IMR-90 (cell line): ENCODE measurements at regions not wholly inside any gene's neighbourhood (a gene's known extent, or its start where the extent isn't known, plus 50 kb on each side); places are given as distances from the start of the nearest gene placed in this dataset.
A peak's percentile ranks its signal among the peaks of the same experiment; 100 is the strongest.

Source experiments
- ATAC-seq: fragments of 200-7000 bp; cut with Tn5 transposase; 2 replicates; pipeline ENCODE4 v1.9.1; 2020; ENCODE audit warnings: low read depth, mild to moderate bottlenecking, moderate library complexity
- BruUV-seq: library from RNA; stranded (reverse); fragments of 400-500 nt; replicated peaks from 2 replicates; lab custom pipeline; 2021; lab: Mats Ljungman, UMichigan
- CTCF ChIA-PET: fragments of 300-600 bp; formaldehyde crosslinking; extraction: SDS; loops from one replicate; lab custom pipeline; 2021; ENCODE audit warnings: antibody characterized with exemption; lab: Yijun Ruan, JAX
- POLR2A ChIA-PET: fragments of 300-600 bp; sonication (Branson Sonifier 250); formaldehyde crosslinking; loops from one replicate; lab custom pipeline; 2022; ENCODE audit warnings: antibody characterized with exemption; ENCODE audit not compliant: unreplicated experiment; lab: Charles Lee
- DNase-seq: peaks from one replicate; pipeline ENCODE4 v3.0.0; 2013
- H2AFZ ChIP-seq: replicated peaks from 2 replicates; pipeline ENCODE3; 2013; ENCODE audit warnings: low read length, mild to moderate bottlenecking; ENCODE audit not compliant: poor library complexity
- H2AK5ac ChIP-seq: 2 replicates; pipeline ENCODE4 v1.6.1; 2013; ENCODE audit warnings: low read depth, low read length, inconsistent platforms
- H2AK9ac ChIP-seq: replicated peaks from 2 replicates; pipeline ENCODE3; 2013; ENCODE audit warnings: mild to moderate bottlenecking, low read depth, low read length, moderate library complexity; ENCODE audit not compliant: poor library complexity
- H2BK120ac ChIP-seq: 2 replicates; pipeline ENCODE4 v1.6.1; 2013; ENCODE audit warnings: low read depth, low read length, inconsistent platforms
- H2BK15ac ChIP-seq: 3 replicates; pipeline ENCODE4 v1.6.1; 2013; ENCODE audit warnings: low read depth, low read length, inconsistent platforms
- H2BK20ac ChIP-seq: 2 replicates; pipeline ENCODE4 v1.6.1; 2013; ENCODE audit warnings: low read depth, mild to moderate bottlenecking, inconsistent platforms, low read length, moderate library complexity
- H2BK5ac ChIP-seq: 2 replicates; pipeline ENCODE4 v1.6.1; 2013; ENCODE audit warnings: mild to moderate bottlenecking, low read depth, low read length, inconsistent platforms; ENCODE audit not compliant: poor library complexity, severe bottlenecking
- H3K14ac ChIP-seq: replicated peaks from 2 replicates; pipeline ENCODE4 v1.6.1; 2013; ENCODE audit warnings: low read depth, low read length, inconsistent platforms
- H3K18ac ChIP-seq: 2 replicates; pipeline ENCODE4 v1.6.1; 2013; ENCODE audit warnings: low read depth, low read length, control low read depth
- H3K23ac ChIP-seq: 2 replicates; pipeline ENCODE4 v1.6.1; 2013; ENCODE audit warnings: low read depth, low read length, inconsistent platforms
- H3K27ac ChIP-seq: 2 replicates; pipeline ENCODE4 v1.5.1; 2013; ENCODE audit warnings: mild to moderate bottlenecking, control low read depth, low read length; ENCODE audit not compliant: insufficient read depth
- H3K27me3 ChIP-seq: 2 replicates; pipeline ENCODE4 v1.6.1; 2013; ENCODE audit warnings: low read length; ENCODE audit not compliant: control insufficient read depth, insufficient read depth
- H3K36me3 ChIP-seq: 2 replicates; pipeline ENCODE4 v1.6.1; 2013; ENCODE audit warnings: low read length, mixed read lengths; ENCODE audit not compliant: control insufficient read depth, insufficient read depth
- H3K4ac ChIP-seq: 2 replicates; pipeline ENCODE4 v1.6.1; 2013; ENCODE audit warnings: low read depth, low read length, inconsistent platforms
- H3K4me1 ChIP-seq: 2 replicates; pipeline ENCODE4 v1.6.1; 2013; ENCODE audit warnings: low read length, mixed read lengths; ENCODE audit not compliant: control insufficient read depth, insufficient read depth
- H3K4me2 ChIP-seq: 2 replicates; pipeline ENCODE4 v1.6.1; 2013; ENCODE audit warnings: low read depth, mild to moderate bottlenecking, control low read depth, low read length, moderate library complexity
- H3K4me3 ChIP-seq: 2 replicates; pipeline ENCODE4 v1.5.1; 2013; ENCODE audit warnings: low read depth, mild to moderate bottlenecking, control low read depth, low read length, moderate library complexity; ENCODE audit not compliant: insufficient read depth
- H3K56ac ChIP-seq: 2 replicates; pipeline ENCODE4 v1.6.1; 2013; ENCODE audit warnings: low read length, inconsistent platforms; ENCODE audit not compliant: insufficient read depth; ENCODE audit errors: extremely low read depth
- H3K79me1 ChIP-seq, 2 experiments: 2 replicates each; pipeline ENCODE4 v1.6.1; 2013; ENCODE audit warnings: low read length in 2 of 2, inconsistent platforms in 1 of 2, low read depth in 1 of 2
- H3K9ac ChIP-seq: 2 replicates; pipeline ENCODE4 v1.6.1; 2013; ENCODE audit warnings: low read depth, low read length, control low read depth
- H3K9me1 ChIP-seq: 2 replicates; pipeline ENCODE4 v1.6.1; 2013; ENCODE audit warnings: low read length, inconsistent platforms; ENCODE audit not compliant: insufficient read depth
- H3K9me3 ChIP-seq: 2 replicates; pipeline ENCODE4 v1.6.1; 2013; ENCODE audit warnings: low read length; ENCODE audit not compliant: control insufficient read depth, insufficient read depth
- H4K20me1 ChIP-seq: 2 replicates; pipeline ENCODE4 v1.6.1; 2013; ENCODE audit warnings: low read length, inconsistent platforms; ENCODE audit not compliant: insufficient read depth
- H4K5ac ChIP-seq: 2 replicates; pipeline ENCODE4 v1.6.1; 2013; ENCODE audit warnings: mild to moderate bottlenecking, low read depth, low read length, control low read depth
- H4K8ac ChIP-seq, 2 experiments: 2 replicates each; pipeline ENCODE4 v1.6.1; 2013; ENCODE audit warnings: low read depth in 2 of 2, low read length in 2 of 2, control low read depth in 1 of 2, inconsistent platforms in 1 of 2
- H4K91ac ChIP-seq: 2 replicates; pipeline ENCODE4 v1.6.1; 2013; ENCODE audit warnings: low read depth, low read length, inconsistent platforms; ENCODE audit not compliant: insufficient read depth
- CEBPB ChIP-seq: IDR thresholded peaks from 2 replicates; pipeline ENCODE4 v1.6.1; 2012; ENCODE audit warnings: low read depth, low read length, improper control_type of control experiment
- FOS ChIP-seq: fragments of 150-350 bp; IDR thresholded peaks from 2 replicates; pipeline ENCODE4 v1.6.1; 2016; ENCODE audit warnings: low read depth, low read length
- MAZ ChIP-seq: IDR thresholded peaks from 2 replicates; pipeline ENCODE4 v1.6.1; 2012; ENCODE audit warnings: low read depth, mild to moderate bottlenecking, low read length, improper control_type of control experiment, moderate library complexity, borderline replicate concordance
- POLR2A ChIP-seq: IDR thresholded peaks from 2 replicates; pipeline ENCODE4 v1.6.1; 2012; ENCODE audit warnings: mild to moderate bottlenecking, low read depth, low read length
- SMC3 ChIP-seq: fragments of 150-350 bp; IDR thresholded peaks from 2 replicates; pipeline ENCODE4 v1.6.1; 2016; ENCODE audit warnings: low read depth, mild to moderate bottlenecking, antibody characterized with exemption, low read length, moderate library complexity
- WGBS, 2 experiments: methylation state at CpG; one replicate each; pipeline versions ENCODE4 v1.1.5 to v1.1.7; 2013; ENCODE audit warnings: missing lambda C conversion rate in 2 of 2; ENCODE audit not compliant: insufficient read length in 1 of 2; ENCODE audit errors: extremely low coverage in 2 of 2; 5-methylcytosine and 5-hydroxymethylcytosine counted together
- dilution Hi-C: fragments of 300-500 bp; cut with HindIII; formaldehyde crosslinking; loops from one replicate; pipeline ENCODE4 v1.14.3; 2018; ENCODE audit warnings: low sequenced_read_pairs; ENCODE audit not compliant: unreplicated experiment
- in situ Hi-C: fragments of 300-500 bp; cut with MboI; formaldehyde crosslinking; loops from 3 replicates; pipeline ENCODE4 v1.14.3; 2019; ENCODE audit warnings: low sequenced_read_pairs, inconsistent platforms, mixed read lengths
- intact Hi-C: fragments of 100-400 bp; cut with micrococcal nuclease; formaldehyde crosslinking; loops from 2 replicates; pipeline ENCODE4 v1.10.0; 2022
- TF ChIP-seq, protein P1 (sequence below): conservative IDR thresholded peaks from 2 replicates; pipeline ENCODE4 v1.5.1; 2012; ENCODE audit warnings: mild to moderate bottlenecking, low read depth, low read length, improper control_type of control experiment
- TF ChIP-seq, protein P2 (sequence below): fragments of 150-350 bp; IDR thresholded peaks from 2 replicates; pipeline ENCODE4 v1.6.1; 2016; ENCODE audit warnings: low read depth, mild to moderate bottlenecking, low read length, moderate library complexity, borderline replicate concordance

DNA sequence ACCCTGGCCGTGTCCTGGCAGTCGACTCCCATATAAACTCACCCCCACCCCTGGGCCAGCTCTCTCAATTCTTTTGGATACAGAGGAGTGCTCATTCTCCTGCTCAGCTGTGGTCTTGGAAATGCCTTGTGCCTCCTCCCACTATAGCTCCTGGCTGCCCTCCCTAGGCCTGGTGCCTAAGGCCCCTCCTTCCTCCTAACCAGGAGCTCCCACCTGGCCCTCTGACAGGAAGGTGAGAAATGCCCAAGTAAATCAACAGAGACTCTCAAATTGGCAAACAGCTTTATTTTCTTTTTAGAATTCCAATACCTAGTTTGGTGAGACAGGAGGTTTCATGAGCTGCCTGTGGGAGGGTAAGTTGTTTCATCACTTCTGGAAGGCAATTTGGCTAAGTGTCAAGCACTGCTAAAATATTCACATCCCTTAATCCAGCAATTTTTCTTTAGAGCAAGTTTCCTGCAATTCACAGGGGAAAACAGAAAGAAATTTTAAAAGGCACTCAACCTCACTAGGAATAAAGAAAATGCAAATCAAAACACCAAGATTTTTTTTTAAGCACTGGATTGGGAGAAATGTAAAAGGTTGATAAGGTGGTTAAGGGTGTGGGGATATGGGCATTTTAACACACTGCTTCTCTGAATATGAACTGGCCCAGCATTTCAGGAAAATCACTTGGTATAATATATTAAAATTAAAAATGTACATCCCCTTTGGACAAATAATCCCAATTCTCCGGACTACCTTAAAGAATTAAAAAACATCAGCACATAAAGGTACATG lies 209.7 kb upstream of the ARHGAP20 start:
- WGBS, 2 experiments = no CpG with 5 or more reads among the region's 3 CpGs
- dilution Hi-C loops (no loop called here), in situ Hi-C loops (no loop called here), intact Hi-C loops (no loop called here)
- Histone ChIP-seq H2BK20ac (no peak overlapping the region), H3K23ac (no peak overlapping the region), H3K79me1 (no peaks in the 10 kb centered on the region), H3K4ac (no peak overlapping the region), H4K8ac (0 out of 4 replicates have a peak overlapping the region, but pooled peaks of 1 of the 2 experiments have one; percentile 23), H2AFZ (no peak overlapping the region), H2AK9ac (no peak overlapping the region), H2BK120ac (no peak overlapping the region), H2BK15ac (no peak overlapping the region), H3K9me3 (no peaks in the 10 kb centered on the region), H3K27ac (no peak overlapping the region), H3K27me3 (no peaks in the 10 kb centered on the region; the same call in 1 of the 2 replicates), H3K14ac (no peak overlapping the region), H3K4me3 (no peak overlapping the region), H3K9me1 (no peaks in the 10 kb centered on the region; the same call in 1 of the 2 replicates), H3K9ac (no peak overlapping the region), H3K56ac (no peak overlapping the region), H3K4me1 (peaks cover 4% of the 10 kb centered on the region; the same call in 1 of the 2 replicates), H3K18ac (no peak overlapping the region; the same call in 1 of the 2 replicates), H4K91ac (no peak overlapping the region), H3K36me3 (no peaks in the 10 kb centered on the region), H2AK5ac (no peak overlapping the region), H4K20me1 (no peaks in the 10 kb centered on the region), H4K5ac (no peak overlapping the region), H3K4me2 (no peak overlapping the region), H2BK5ac (no peak overlapping the region)
- TF ChIP-seq FOS = no peak
- TF ChIP-seq MAZ = no peak
- TF ChIP-seq CEBPB = 0 out of 2 replicates have a peak, but pooled peaks have one; percentile 1
- TF ChIP-seq POLR2A = no peak
- TF ChIP-seq, protein P1, sequence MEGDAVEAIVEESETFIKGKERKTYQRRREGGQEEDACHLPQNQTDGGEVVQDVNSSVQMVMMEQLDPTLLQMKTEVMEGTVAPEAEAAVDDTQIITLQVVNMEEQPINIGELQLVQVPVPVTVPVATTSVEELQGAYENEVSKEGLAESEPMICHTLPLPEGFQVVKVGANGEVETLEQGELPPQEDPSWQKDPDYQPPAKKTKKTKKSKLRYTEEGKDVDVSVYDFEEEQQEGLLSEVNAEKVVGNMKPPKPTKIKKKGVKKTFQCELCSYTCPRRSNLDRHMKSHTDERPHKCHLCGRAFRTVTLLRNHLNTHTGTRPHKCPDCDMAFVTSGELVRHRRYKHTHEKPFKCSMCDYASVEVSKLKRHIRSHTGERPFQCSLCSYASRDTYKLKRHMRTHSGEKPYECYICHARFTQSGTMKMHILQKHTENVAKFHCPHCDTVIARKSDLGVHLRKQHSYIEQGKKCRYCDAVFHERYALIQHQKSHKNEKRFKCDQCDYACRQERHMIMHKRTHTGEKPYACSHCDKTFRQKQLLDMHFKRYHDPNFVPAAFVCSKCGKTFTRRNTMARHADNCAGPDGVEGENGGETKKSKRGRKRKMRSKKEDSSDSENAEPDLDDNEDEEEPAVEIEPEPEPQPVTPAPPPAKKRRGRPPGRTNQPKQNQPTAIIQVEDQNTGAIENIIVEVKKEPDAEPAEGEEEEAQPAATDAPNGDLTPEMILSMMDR = no peak
- TF ChIP-seq SMC3 = no peak
- TF ChIP-seq, protein P2, sequence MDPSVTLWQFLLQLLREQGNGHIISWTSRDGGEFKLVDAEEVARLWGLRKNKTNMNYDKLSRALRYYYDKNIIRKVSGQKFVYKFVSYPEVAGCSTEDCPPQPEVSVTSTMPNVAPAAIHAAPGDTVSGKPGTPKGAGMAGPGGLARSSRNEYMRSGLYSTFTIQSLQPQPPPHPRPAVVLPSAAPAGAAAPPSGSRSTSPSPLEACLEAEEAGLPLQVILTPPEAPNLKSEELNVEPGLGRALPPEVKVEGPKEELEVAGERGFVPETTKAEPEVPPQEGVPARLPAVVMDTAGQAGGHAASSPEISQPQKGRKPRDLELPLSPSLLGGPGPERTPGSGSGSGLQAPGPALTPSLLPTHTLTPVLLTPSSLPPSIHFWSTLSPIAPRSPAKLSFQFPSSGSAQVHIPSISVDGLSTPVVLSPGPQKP = no peak
- no TSS peak for BruUV-seq
- ChIA-PET CTCF (interaction anchor here (0.8 kb wide), 1 partner anchor 56 kb away, joined by 3 read pairs; no protein-coding TSS in a partner anchor), POLR2A (no interaction called here)
- peak; percentile 50 for DNase-seq
- no peak; the same call in none of the 2 replicates for ATAC-seq
